SK-N-SH treated with all-trans-retinoic acid at 6 μM for 48 hours (cell line): ENCODE measurements at regions not wholly inside any gene's neighbourhood (a gene's known extent, or its start where the extent isn't known, plus 50 kb on each side); places are given as distances from the start of the nearest gene placed in this dataset.

Experiments used
- BACH2 ChIP-seq: fragments of 250-450 bp; sonication (Bioruptor Pico); IDR thresholded peaks from 2 replicates; pipeline ENCODE4 v1.9.0; 2021; ENCODE audit warnings: mild to moderate bottlenecking, borderline replicate concordance
- RARB ChIP-seq: fragments of 250-450 bp; sonication (Bioruptor Pico); IDR thresholded peaks from 2 replicates; pipeline ENCODE4 v1.8.0; 2021; ENCODE audit warnings: mild to moderate bottlenecking, moderate library complexity
- ZNF8 ChIP-seq: fragments of 450-650 bp; formaldehyde crosslinking; IDR thresholded peaks from 2 replicates; pipeline ENCODE4 v1.5.0; 2020; ENCODE audit warnings: mild to moderate bottlenecking, moderate library complexity
- TF ChIP-seq, protein P1 (sequence below): fragments of 250-450 bp; sonication (Bioruptor Pico); IDR thresholded peaks from 2 replicates; pipeline ENCODE4 v1.8.0; 2021; ENCODE audit warnings: low read depth, mild to moderate bottlenecking, moderate library complexity, borderline replicate concordance

DNA sequence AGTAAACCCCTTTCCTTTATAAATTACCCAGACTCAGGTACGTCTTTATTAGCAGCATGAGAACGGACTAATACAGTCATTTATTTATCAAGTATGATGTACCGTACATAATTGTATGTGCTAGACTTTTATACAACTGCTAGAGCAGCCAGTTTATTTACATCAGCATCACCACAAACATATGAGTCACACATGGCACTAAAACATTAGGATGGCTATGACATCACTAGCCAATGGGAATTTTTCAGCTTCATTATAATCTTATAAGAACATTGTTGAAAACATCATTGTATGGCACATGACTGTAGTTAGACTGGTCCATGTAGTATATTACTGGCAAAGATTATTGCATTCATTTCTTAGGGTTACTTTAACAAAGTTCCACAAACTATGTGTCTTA, 121.7 kb downstream of the ZMAT3 start:
- TF ChIP-seq RARB (no peak), ZNF8 (CRISPR knock-in tag) (no peak), BACH2 (CRISPR knock-in tag) (no peak)
- TF ChIP-seq, protein P1, sequence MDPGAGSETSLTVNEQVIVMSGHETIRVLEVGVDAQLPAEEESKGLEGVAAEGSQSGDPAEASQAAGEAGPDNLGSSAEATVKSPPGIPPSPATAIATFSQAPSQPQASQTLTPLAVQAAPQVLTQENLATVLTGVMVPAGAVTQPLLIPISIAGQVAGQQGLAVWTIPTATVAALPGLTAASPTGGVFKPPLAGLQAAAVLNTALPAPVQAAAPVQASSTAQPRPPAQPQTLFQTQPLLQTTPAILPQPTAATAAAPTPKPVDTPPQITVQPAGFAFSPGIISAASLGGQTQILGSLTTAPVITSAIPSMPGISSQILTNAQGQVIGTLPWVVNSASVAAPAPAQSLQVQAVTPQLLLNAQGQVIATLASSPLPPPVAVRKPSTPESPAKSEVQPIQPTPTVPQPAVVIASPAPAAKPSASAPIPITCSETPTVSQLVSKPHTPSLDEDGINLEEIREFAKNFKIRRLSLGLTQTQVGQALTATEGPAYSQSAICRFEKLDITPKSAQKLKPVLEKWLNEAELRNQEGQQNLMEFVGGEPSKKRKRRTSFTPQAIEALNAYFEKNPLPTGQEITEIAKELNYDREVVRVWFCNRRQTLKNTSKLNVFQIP (CRISPR knock-in tag): no peak
